HG03558 (cell line): ENCODE measurements at regions not wholly inside any gene's neighbourhood (a gene's known extent, or its start where the extent isn't known, plus 50 kb on each side); places are given as distances from the start of the nearest gene placed in this dataset.

Experiments used
- ATAC-seq: cut with Tn5 transposase; IDR thresholded peaks from one replicate; pipeline ENCODE4 v1.9.1; 2021; ENCODE audit warnings: moderate number of reproducible peaks; ENCODE audit not compliant: unreplicated experiment; ENCODE audit errors: extremely low read depth

DNA sequence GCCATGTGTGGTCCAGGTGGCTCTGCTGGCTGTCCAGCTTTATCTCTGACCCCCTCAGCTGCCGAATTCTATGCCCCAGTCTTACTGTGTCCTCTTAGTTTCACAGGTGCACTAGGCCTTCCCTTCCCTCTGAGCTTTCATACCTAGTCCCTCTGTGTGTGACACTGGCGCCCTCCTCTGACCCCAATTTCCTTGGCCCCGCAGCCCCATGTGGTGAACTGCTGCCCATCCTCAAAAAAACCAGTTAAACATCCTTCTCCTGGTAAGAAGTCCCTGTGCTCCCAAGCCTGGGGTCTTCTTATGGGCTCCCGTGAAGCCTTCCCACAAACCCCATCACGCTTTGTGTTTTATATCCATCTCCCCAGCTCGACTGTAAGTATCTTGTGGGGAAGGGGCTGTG is 93.9 kb upstream of the TSPAN2 start:
- no peak for ATAC-seq

DNA sequence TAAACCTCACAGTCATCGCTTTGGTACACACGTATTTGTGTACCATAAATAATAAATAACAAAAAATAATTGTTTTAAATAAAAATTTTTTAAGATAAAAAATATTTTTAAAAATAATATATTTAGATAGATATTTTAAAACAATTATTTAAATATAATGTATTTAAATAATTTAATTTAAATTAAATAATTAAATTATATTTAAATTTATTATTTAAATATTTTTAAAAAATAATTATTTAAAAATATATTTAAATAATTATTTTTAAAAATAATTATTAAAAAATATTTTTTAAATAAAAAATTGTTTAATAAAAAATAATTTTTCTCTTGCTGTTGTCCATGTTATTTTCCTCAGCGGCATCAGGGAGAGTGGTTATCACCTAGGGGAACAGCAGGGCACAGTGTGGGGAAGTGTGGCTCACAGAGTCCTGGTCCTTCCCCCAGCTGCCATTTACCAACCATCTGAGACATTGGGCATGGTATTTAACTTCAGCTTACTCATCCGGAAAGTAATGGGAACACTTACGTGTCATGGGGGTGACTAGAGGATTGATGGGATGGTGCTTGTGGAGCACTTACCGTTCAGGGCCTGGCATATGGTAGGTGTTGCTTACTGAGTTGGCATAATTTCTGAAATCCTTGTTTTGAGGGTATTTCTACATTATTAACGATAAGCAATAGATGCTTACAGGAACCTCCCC is 92.9 kb upstream of the TSPAN2 start:
- ATAC-seq: no peak

DNA sequence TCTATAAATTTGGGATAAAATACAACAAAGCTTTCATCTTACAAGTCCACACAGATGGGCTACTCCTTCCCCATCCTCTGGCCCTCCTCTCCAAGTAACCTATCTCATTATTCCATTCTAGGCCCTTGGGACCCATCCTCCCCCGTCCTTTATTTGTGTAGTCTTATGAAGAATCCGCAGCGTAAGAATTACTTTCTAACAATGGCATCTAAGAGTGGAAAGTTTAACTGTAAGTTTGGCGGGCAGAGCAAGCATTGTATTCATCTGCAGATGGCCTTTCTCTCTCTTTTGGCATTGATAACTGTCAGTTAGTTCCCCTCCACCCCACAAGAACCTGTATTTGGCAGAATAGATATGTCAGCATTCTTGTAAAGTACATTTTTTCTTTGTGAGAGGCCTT is 91.9 kb upstream of the TSPAN2 start:
- ATAC-seq: no peak

DNA sequence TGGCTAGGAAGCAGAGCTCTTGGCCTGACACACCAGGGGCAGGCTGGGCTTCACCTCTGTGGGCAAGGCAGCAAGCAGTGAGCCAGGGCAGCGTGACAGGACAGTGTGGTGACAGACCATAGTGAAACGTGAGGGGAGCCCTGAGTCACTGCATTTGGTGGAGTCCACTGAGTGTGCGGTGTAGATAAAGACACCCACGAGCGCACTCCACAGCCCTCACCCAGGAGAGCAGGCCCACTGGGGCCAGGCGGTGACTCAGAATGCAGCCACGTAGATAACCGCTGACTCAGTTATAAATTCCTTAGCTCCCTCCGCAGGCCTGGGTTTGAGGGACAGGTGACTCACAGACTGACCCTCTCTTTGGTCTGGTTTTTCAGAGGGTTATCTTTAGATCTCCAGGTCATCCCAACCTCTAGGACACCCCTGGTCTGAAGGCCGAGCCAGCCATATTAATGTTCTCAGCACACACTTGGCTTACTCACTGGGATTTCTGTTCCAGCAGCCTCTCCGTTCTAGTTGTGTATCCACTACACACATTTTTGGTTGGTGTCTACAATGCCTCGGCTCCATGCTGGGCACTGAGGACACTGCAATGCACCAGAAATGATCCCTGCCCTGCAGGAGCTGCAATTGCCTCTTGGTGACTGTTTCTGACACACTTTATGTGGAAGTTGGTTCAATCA is 90.2 kb upstream of the TSPAN2 start:
- ATAC-seq: no peak

DNA sequence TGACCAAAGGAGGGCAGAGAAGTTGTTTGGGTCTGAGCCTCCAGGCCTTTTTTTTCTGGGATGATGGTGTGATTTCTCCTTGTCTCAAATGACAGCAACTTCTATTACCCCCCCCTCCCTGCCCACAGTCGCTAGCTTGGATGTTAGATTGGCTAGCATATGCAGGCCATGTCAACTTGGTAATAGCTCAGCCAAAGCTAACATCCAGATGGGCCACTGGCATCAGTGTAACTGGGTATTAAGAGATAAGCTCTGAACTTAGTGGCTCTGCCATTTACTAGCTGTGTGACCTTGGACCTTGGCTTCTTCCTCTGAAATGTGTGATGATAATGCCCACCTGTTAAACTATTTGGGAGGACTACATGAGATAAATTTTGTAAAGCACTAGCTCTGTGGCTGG is 86.9 kb upstream of the TSPAN2 start:
- no peak for ATAC-seq

DNA sequence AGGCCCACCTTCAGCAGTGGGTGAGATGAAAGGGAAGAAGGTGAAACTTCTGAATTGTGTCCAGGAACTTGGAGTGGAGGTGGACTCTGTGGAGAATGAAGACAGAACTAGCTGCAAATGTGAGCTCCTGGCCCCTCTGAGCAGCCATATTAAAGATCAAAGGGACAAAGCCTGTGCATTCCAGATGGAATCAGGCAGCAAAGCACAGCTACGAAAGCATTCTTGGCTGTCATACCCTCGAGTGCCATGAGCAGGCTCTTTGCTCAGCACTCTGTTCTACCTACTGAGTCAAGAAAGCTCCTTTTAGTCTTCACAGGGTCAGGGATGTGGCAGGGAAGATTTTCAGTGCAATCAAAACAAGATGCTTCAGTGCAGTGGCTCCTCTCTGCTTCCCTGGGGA is 86.3 kb upstream of the TSPAN2 start:
- no peak for ATAC-seq

DNA sequence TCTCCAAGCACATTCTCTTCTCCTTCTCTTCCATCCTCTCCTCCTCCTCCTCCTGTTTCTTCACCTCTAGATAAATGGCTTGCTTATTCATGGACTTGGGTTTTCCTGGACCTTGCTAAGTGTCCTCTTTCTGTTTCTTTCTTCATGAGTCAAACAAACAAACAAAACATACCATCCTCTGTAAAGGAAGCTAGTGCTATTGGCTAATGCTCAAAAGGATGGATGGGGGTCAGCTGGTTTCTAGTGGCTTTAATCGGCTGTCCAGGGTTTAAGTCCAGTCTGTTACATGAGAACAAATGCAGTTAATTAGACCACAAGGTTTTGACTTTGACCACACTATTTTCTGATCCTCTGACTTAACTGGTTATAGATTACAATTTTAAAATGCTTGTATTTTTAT is 83.8 kb upstream of the TSPAN2 start:
- ATAC-seq: no peak

DNA sequence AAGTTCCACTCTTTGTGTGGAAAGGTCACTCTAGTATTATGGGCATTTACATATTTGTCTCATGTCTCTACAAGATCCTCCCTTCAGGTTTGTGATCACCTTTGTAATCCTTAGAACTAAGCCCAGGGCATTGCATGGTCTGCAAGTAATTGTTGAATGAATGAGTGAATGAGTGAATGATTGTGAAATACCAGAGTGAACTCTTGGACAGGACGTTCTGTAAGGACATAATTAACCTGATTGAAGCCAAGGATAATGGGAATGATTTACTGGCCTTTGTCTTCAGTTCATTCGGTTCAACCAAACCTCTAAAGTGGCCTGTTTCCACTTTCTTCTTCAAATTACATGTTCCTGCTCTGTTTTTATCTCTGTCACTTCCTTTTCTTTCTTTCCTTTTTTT is 83.0 kb upstream of the TSPAN2 start:
- ATAC-seq: no peak

DNA sequence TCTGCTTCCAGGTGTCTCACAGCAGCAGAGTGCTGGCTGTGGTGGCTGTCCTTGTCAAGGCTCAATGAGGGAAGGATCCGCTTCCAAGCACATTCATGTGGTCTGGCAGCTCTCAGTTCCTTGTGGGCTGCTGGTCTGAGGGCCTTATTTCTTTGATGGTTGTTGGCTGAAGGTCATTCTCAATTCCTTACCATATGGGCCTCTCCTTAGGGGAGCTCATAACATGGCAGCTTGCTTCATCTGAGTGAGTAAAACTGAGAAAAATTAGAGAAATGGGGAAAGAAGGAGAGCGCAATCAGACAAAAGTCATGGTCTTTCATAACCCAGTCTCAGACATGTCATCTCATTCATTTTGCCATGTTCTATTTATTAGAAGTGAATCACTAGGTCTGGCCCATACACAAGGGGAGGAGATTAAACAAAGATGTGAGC is 81.7 kb upstream of the TSPAN2 start:
- ATAC-seq: no peak

DNA sequence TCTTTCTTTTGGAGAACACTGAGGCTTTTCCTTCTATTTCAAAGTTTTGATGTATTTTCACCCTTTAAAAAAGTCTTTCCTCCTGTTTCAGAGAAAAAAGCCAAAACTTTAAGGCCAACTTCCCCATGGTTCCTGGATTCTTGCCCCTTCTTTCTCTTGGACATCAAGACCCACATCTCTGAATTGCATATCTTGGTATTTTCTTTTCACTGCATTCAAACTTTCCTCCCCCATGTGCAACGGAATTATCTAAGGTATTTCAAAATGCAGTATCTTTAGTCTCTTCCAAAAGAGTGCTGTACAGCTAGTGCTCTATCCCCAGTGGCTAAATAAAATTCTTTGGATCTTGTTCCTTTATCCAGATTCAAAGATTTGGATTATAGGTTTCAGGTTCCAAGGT is 81.1 kb upstream of the TSPAN2 start:
- no peak for ATAC-seq

DNA sequence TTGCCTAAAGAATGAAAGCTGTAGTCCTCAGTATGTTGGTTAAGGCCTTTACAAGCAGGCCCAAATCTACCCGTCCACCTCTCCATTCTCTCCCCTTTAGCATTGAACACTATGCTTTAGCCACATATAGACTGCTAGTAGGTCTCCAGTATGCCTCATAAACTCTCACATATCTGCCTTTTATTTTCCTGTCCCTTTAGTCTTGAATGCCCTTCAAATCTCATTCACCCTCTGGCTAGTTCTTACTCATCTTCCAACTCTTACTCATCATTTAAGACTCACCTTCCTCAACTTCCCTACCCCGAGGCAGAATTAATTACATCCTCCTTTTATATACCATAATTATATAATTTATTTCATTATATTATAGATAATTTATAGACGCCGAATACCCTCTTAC is 78.7 kb upstream of the TSPAN2 start:
- no peak for ATAC-seq

DNA sequence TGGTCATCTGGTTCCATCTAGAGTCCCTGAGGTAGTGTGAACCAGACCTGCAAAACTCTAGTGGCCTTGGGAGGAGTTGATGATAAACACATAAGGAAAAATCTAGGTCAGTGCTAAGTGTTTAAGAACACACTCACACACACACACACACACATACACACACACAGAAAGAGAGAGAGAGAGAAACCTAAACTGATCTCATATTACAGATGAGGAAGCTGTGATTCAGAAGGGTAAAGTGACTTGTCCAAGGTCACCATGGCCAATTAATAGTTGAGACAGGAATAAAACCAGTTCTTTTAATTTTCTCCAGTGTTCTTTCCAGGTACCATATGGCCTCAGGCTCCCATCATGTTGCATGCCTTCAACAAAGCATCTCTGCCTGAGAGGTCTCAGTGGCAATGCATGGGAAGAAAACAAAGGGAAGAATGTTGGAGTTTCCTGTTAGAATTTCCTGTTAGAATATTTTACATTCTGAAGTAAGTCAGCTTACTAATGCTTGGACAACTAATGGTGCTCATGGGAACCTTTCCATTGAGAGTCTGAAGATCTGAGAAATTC is 77.3 kb upstream of the TSPAN2 start:
- ATAC-seq: no peak

DNA sequence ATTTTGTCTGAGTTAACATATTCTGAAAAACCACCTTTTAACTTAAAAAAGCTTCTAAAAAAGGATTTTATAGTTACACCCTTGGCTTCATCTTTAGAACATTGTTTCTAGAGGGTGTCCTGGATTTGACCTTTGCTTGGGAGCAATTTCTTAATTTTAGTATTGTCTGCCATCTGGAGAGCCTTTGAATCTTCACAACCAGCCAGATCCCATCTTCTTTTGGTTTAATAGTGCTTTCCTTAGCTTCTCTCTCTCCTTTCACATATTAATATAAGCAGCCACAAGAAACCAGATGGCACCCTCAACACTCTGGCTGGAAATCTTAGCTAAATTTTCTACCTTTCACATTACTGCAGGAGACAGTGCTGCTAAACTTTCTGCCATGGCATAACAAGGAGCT is 76.5 kb upstream of the TSPAN2 start:
- no peak for ATAC-seq

DNA sequence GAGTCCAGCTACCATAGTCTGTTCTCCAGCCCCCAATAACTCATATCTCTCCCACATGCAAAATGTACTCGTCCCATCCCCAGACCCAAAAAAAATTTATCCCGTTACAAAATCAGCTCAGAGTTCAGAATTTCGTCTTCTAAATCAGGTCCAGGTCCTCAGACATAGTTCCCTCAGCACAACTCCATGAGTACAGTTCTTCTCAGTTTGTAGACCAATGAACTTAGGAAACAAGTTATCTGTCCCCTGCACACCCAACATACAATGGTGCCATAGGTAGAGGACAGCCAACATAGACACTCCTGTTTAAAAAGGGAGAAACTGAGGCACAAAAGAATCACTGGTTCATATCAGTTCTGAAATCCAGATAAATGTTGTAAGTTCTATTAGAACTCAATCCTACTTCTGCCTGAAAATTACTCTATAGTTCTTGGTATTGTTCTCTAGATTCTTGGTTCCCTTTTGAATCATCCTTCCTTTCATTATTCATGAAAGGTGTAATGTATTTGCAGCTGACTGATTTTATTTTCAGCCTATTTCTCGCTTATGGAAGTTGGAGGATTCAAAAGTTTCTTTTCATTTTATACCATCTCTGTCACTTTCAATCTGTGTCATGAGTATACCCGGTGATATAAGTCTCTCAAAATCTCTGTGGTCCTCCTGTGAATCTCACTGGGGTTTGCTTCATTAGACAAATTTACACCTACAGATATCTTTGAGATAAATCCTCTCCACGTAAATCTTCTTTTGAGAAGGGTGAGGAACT is 75.8 kb upstream of the TSPAN2 start:
- ATAC-seq: peak; percentile 37

DNA sequence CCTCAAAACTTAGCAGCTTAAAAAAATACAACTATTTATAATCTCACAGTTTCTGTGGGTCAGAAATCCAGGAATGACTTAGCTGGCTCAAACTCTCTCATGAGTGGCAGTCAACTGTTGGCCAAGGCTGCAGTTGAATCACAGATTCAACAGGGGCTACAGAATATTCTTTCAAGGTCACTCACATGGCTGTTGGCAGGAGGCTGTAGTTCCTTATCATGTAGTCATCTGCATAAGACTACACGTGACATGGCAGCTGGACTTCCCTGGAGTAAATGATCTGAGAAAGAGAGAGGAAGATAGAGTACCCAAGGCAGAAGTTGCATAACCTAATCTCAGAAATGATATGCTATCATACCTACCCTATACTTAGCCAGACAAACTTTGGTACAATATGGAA is 75.2 kb upstream of the TSPAN2 start:
- ATAC-seq: no peak

DNA sequence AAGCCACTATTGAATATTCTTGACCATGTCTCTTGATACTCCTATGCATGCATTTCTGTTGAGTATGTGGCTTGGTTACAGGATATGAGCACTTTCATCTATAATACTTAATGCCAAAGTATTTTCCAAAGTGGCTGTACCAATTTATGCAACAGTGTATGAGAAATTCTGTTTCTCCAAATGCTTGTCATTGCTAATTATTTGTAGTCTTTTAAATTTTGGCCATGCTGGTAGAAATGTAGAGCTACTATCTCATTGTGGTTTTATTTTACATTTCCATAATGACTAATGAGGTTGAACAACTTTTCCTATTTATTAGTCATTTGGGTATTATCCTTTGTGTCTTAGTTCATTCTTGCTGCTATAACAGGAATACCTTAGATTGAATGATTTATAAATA is 71.4 kb upstream of the TSPAN2 start:
- ATAC-seq: no peak

DNA sequence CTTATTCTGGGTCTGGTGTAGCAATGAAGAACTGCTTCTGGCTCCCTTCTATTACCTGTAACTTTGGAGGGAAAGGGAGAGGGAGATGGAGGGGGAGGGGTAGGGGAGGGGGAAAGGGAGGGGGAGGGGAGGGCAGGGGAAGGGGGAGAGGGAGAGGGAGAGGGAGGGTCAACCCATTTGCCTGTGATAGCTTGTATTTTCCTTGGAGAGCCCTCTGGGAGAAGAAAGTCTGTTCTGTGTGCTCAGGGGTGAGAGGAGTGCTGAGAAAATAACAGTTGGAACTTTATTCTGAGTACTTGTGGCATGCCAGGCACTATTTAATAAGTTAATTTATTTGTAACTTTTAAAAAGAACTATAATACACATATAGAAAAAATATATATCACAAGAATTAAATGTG is 70.7 kb upstream of the TSPAN2 start:
- ATAC-seq: no peak

DNA sequence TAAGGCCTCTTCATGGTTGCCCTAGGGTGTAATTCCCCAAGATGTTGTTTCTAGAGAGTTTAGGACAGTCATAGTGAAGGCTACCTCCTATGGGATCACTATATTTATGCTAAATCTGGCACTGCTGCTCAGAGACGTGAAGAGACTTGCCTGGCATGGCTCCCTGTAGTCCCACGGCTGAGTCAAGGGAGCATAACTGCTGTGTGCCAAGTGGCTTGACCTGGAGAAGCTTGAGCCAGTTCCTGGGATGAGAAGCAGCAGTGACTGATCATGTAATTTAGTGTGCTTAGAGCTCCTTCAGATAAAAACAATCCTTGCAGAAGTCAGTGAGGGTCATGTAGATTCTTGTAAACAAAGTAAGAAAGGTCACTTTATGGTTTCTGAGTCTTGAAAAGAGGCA is 68.9 kb upstream of the TSPAN2 start:
- ATAC-seq: no peak

DNA sequence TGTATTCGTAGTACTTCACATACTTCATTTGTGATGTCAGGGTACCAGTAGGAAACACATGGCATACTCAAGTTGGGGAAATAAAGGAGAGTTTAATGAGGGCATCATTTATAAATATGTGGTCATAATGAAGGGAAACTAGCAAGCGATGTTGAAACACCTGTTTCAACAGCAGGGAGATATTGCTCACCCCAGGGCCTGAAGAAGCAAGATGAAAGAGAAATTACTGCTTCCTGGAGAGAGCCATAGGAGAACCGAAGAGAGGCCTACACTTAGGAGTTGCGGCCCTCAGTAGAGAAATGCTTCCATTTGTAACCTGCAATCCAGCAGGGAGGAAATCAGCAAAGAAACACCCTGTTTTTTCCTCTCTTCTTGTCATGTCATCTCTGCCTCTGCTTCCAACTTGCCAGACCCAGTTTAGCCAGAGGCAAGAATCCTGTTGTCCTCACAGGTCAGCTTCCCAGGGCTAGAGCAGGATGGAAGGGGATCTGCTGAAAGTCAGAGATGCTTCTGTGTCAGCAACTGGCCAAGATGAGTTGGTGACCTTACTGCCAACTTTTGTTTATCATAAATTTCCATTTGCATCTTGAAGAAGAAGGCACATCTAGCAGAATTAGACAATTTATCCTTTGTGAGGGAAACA is 67.6 kb upstream of the TSPAN2 start:
- no peak for ATAC-seq

DNA sequence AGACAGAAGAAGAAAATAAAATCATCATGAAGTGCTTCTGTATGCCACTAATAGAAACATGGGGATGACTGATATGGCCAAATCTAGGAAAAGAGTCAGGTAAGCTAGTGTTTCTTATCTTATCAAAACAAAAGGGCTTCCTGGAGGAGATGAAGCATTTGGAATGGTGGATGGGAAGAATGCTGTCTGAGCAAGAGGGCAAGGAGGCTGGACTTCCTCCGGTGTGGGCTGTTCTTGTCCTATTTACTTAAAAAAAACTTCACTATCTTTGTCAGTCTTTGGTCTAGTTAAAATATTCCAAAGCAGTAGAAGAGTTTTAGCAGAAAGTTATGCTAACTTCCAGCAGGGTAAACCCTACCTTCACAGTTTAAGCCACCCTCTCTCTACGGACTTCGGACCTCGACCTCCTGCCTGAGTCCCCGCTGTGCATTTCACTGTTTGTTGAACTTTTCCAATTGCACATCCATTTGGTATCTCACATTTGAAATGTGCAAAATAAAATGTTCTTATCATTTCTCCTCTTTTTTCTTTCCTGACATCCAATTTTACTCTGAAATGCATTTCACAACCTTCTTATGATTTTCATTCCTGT is 64.8 kb upstream of the TSPAN2 start:
- no peak for ATAC-seq
